ENCODE measurements at regions not wholly inside any gene's neighbourhood (a gene's known extent, or its start where the extent isn't known, plus 50 kb on each side); places are given as distances from the start of the nearest gene placed in this dataset.

DNA sequence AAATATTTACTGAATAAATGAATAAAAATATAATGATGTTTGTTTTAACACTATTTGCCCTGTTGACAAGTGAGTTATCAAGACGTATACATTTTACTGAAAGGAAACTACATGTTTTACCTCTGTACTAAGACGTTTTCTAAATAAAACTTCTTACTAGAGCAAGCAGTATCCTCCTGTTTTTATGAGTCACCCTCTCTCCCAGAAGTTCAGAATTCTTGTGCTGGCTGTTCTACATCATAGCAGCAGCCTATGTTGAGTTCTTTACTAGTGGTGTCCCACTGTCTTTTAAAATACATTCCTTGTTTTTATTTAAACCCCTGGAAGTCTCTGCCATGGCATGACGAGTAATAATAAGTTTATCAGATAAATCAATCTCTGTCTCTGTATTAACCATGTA, 297.4 kb downstream of the CALCRL start:
- TF ChIP-seq CTCF (IDR thresholded peaks at IDR 0.05) (no peak), POLR2A (IDR thresholded peaks at IDR 0.05) (no peak)

All from body of pancreas (tissue), 4 donors.